OCI-LY3 (cell line): ENCODE measurements at regions not wholly inside any gene's neighbourhood (a gene's known extent, or its start where the extent isn't known, plus 50 kb on each side); places are given as distances from the start of the nearest gene placed in this dataset.

Experiments used
- EZH2phosphoT487 ChIP-seq: fragments of 200-600 bp; shearing (Covaris generic); IDR thresholded peaks from 2 replicates; pipeline ENCODE4 v1.6.1; 2018; ENCODE audit warnings: antibody characterized with exemption, mixed run types, low read depth
- TF ChIP-seq, protein P1 (sequence below): fragments of 200-600, 300-600 bp; sonication (generic); IDR thresholded peaks from 2 replicates; pipeline ENCODE4 v1.5.1; 2014; ENCODE audit warnings: antibody characterized with exemption, low read length, low read depth

- TF ChIP-seq, protein P1, sequence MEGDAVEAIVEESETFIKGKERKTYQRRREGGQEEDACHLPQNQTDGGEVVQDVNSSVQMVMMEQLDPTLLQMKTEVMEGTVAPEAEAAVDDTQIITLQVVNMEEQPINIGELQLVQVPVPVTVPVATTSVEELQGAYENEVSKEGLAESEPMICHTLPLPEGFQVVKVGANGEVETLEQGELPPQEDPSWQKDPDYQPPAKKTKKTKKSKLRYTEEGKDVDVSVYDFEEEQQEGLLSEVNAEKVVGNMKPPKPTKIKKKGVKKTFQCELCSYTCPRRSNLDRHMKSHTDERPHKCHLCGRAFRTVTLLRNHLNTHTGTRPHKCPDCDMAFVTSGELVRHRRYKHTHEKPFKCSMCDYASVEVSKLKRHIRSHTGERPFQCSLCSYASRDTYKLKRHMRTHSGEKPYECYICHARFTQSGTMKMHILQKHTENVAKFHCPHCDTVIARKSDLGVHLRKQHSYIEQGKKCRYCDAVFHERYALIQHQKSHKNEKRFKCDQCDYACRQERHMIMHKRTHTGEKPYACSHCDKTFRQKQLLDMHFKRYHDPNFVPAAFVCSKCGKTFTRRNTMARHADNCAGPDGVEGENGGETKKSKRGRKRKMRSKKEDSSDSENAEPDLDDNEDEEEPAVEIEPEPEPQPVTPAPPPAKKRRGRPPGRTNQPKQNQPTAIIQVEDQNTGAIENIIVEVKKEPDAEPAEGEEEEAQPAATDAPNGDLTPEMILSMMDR: no peak
- no peak for TF ChIP-seq EZH2phosphoT487
Observed at GRCh38 chr10:29921071-29921446, 138.3 kb downstream of the JCAD start.
